H1 (cell line): ENCODE measurements at regions not wholly inside any gene's neighbourhood (a gene's known extent, or its start where the extent isn't known, plus 50 kb on each side); places are given as distances from the start of the nearest gene placed in this dataset.

Source experiments
- CTCF ChIA-PET: fragments of 300-600 bp; sonication (Branson Sonifier 250); formaldehyde crosslinking; loops from one replicate; lab custom pipeline; 2021; ENCODE audit not compliant: partially characterized antibody; lab: Charles Lee
- POLR2A ChIA-PET: fragments of 300-600 bp; sonication (Branson Sonifier 250); formaldehyde crosslinking; loops from one replicate; lab custom pipeline; 2021; ENCODE audit warnings: inconsistent platforms; ENCODE audit not compliant: partially characterized antibody; lab: Charles Lee
- DNase-seq, 2 experiments: peaks; one replicate each; pipeline versions ENCODE4 v3.0.0 to v3.0.0-alpha.2; 2010 to 2022; ENCODE audit warnings: low spot score in 2 of 2, low read depth in 1 of 2, mixed read lengths in 1 of 2
- FAIRE-seq: peaks from 2 replicates; lab custom pipeline; 2011; peaks lifted over from hg19 to GRCh38; lab: Jason Lieb, UNC
- H2AFZ ChIP-seq: 2 replicates; pipeline ENCODE4 v1.8.1; 2012; ENCODE audit warnings: low read length, inconsistent platforms
- H2AK5ac ChIP-seq: 2 replicates; pipeline ENCODE4 v1.6.1; 2013; ENCODE audit warnings: low read depth, low read length
- H2BK120ac ChIP-seq: replicated peaks from 2 replicates; pipeline ENCODE3; 2013; ENCODE audit warnings: low read depth, low read length, inconsistent platforms
- H2BK12ac ChIP-seq: 2 replicates; pipeline ENCODE4 v1.6.1; 2013; ENCODE audit warnings: low read depth, low read length
- H2BK15ac ChIP-seq: 2 replicates; pipeline ENCODE4 v1.6.1; 2013; ENCODE audit warnings: low read length
- H2BK20ac ChIP-seq: 2 replicates; pipeline ENCODE4 v1.6.1; 2013; ENCODE audit warnings: low read length
- H2BK5ac ChIP-seq: 2 replicates; pipeline ENCODE4 v1.6.1; 2013; ENCODE audit warnings: low read depth, low read length
- H3K14ac ChIP-seq: 2 replicates; pipeline ENCODE4 v1.6.1; 2013; ENCODE audit warnings: inconsistent platforms; ENCODE audit not compliant: insufficient read length
- H3K18ac ChIP-seq: 2 replicates; pipeline ENCODE4 v1.6.1; 2013; ENCODE audit warnings: low read length; ENCODE audit errors: extremely low read depth
- H3K23ac ChIP-seq: 2 replicates; pipeline ENCODE4 v1.6.1; 2013; ENCODE audit warnings: inconsistent platforms; ENCODE audit not compliant: insufficient read length
- H3K23me2 ChIP-seq: 2 replicates; pipeline ENCODE4 v1.6.1; 2013; ENCODE audit warnings: low read depth, low read length
- H3K27ac ChIP-seq: 2 replicates; pipeline ENCODE4 v1.6.1; 2011; ENCODE audit warnings: low read depth, low read length, inconsistent platforms
- H3K27me3 ChIP-seq, 4 experiments: replicated peaks in 1 of 4; 1 replicate in 1 of 4; 2 replicates in 3 of 4; pipeline versions ENCODE4 v1.6.1 to v1.8.1; 2011 to 2013; ENCODE audit warnings: low read length in 3 of 4, mild to moderate bottlenecking in 3 of 4, inconsistent platforms in 2 of 4, mixed read lengths in 2 of 4, moderate library complexity in 1 of 4; ENCODE audit not compliant: control insufficient read depth in 3 of 4, insufficient read depth in 3 of 4; ENCODE audit errors: extremely low read depth in 1 of 4
- H3K36me3 ChIP-seq, 4 experiments: 2 replicates each; pipeline versions ENCODE4 v1.6.1 to v1.8.1; 2011 to 2013; ENCODE audit warnings: mild to moderate bottlenecking in 4 of 4, low read length in 3 of 4, moderate library complexity in 2 of 4, control low read depth in 1 of 4, inconsistent platforms in 1 of 4; ENCODE audit not compliant: insufficient read depth in 4 of 4, control insufficient read depth in 2 of 4
- H3K4ac ChIP-seq: replicated peaks from 2 replicates; pipeline ENCODE3; 2013; ENCODE audit warnings: low read length, low read depth, mixed read lengths, inconsistent platforms; ENCODE audit not compliant: insufficient read length
- H3K4me1 ChIP-seq, 4 experiments: replicated peaks in 1 of 4; 1 replicate in 1 of 4; 2 replicates in 3 of 4; pipeline versions ENCODE4 v1.6.1 to v1.8.1; 2011 to 2013; ENCODE audit warnings: low read length in 3 of 4, inconsistent platforms in 2 of 4, mixed read lengths in 1 of 4; ENCODE audit not compliant: insufficient read depth in 4 of 4, control insufficient read depth in 3 of 4
- H3K4me2 ChIP-seq, 2 experiments: 2 replicates each; pipeline versions ENCODE4 v1.6.1 to v1.8.1; 2011 to 2013; ENCODE audit warnings: low read depth in 2 of 2, low read length in 2 of 2, control low read depth in 1 of 2, inconsistent platforms in 1 of 2, mild to moderate bottlenecking in 1 of 2; ENCODE audit not compliant: insufficient read depth in 1 of 2
- H3K4me3 ChIP-seq, 4 experiments: fragments of 200-600, 300-600 bp in 1 of 4; sonication (generic), shearing (Covaris generic), sonication (Bioruptor Twin) in 1 of 4; 2 replicates each; pipeline versions ENCODE4 v1.5.1 to v1.8.1; 2011 to 2016; ENCODE audit warnings: low read length in 4 of 4, low read depth in 3 of 4, control low read depth in 2 of 4, inconsistent platforms in 2 of 4, mild to moderate bottlenecking in 2 of 4, mixed read lengths in 1 of 4, moderate library complexity in 1 of 4; ENCODE audit not compliant: insufficient read depth in 2 of 4; ENCODE audit errors: extremely low read depth in 1 of 4
- H3K56ac ChIP-seq: replicated peaks from 2 replicates; pipeline ENCODE3; 2013; ENCODE audit warnings: low read depth, mild to moderate bottlenecking, mixed read lengths, low read length, inconsistent platforms; ENCODE audit not compliant: insufficient read length
- H3K79me1 ChIP-seq: 2 replicates; pipeline ENCODE4 v1.6.1; 2013; ENCODE audit warnings: low read depth, low read length, control low read depth
- H3K79me2 ChIP-seq, 2 experiments: 2 replicates each; pipeline versions ENCODE4 v1.6.1 to v1.8.1; 2012 to 2013; ENCODE audit warnings: low read length in 2 of 2, mild to moderate bottlenecking in 2 of 2, inconsistent platforms in 1 of 2; ENCODE audit not compliant: insufficient read depth in 2 of 2, control insufficient read depth in 1 of 2
- H3K9ac ChIP-seq, 4 experiments: replicated peaks in 1 of 4; 1 replicate in 1 of 4; 2 replicates in 3 of 4; pipeline versions ENCODE4 v1.6.1 to v1.8.1; 2011 to 2013; ENCODE audit warnings: low read depth in 3 of 4, low read length in 3 of 4, control low read depth in 2 of 4, mild to moderate bottlenecking in 2 of 4, moderate library complexity in 2 of 4, inconsistent platforms in 1 of 4; ENCODE audit errors: extremely low read depth in 1 of 4
- H3K9me3 ChIP-seq, 2 experiments: 2 replicates each; pipeline versions ENCODE4 v1.6.1 to v1.8.1; 2012 to 2013; ENCODE audit warnings: mild to moderate bottlenecking in 2 of 2, moderate library complexity in 2 of 2, control low read depth in 1 of 2, inconsistent platforms in 1 of 2, low read depth in 1 of 2, low read length in 1 of 2, mixed read lengths in 1 of 2; ENCODE audit not compliant: insufficient read depth in 2 of 2
- H4K20me1 ChIP-seq, 2 experiments: replicated peaks in 1 of 2; 2 replicates each; pipeline versions ENCODE3 to v1.8.1; 2011 to 2013; ENCODE audit warnings: inconsistent platforms in 2 of 2, low read length in 2 of 2, mild to moderate bottlenecking in 1 of 2; ENCODE audit not compliant: insufficient read depth in 2 of 2, control insufficient read depth in 1 of 2
- H4K5ac ChIP-seq: 2 replicates; pipeline ENCODE4 v1.6.1; 2013; ENCODE audit warnings: low read length, low read depth, mixed read lengths, inconsistent platforms; ENCODE audit not compliant: insufficient read length
- H4K8ac ChIP-seq: 2 replicates; pipeline ENCODE4 v1.8.0; 2013; ENCODE audit warnings: mild to moderate bottlenecking, moderate library complexity, low read length, inconsistent platforms; ENCODE audit not compliant: insufficient read depth; ENCODE audit errors: extremely low read depth
- H4K91ac ChIP-seq: replicated peaks from 2 replicates; pipeline ENCODE3; 2013; ENCODE audit warnings: low read length, mixed read lengths, inconsistent platforms; ENCODE audit not compliant: insufficient read length
- BRCA1 ChIP-seq: IDR thresholded peaks from 2 replicates; pipeline ENCODE4 v1.6.1; 2012; ENCODE audit warnings: low read depth, low read length, improper control_type of control experiment
- CHD1 ChIP-seq: IDR thresholded peaks from 2 replicates; pipeline ENCODE4 v1.6.1; 2012; ENCODE audit warnings: low read depth, low read length, improper control_type of control experiment
- CHD2 ChIP-seq: IDR thresholded peaks from 2 replicates; pipeline ENCODE4 v1.6.1; 2012; ENCODE audit warnings: low read length, improper control_type of control experiment
- HDAC6 ChIP-seq: IDR thresholded peaks from one replicate; pipeline ENCODE4 v1.7.1; 2012; ENCODE audit warnings: low read depth, mild to moderate bottlenecking, inconsistent platforms, low read length, moderate library complexity
- KDM4A ChIP-seq: IDR thresholded peaks from one replicate; pipeline ENCODE4 v1.7.1; 2012; ENCODE audit warnings: low read depth, mild to moderate bottlenecking, moderate library complexity, low read length, inconsistent platforms; ENCODE audit not compliant: severe bottlenecking
- MAFK ChIP-seq: IDR thresholded peaks from 2 replicates; pipeline ENCODE4 v1.6.1; 2012; ENCODE audit warnings: low read depth, mild to moderate bottlenecking, improper control_type of control experiment, low read length
- PHF8 ChIP-seq: fragments of 200-600 bp; sonication (generic); conservative IDR thresholded peaks from 2 replicates; pipeline ENCODE4 v1.7.1; 2012; ENCODE audit warnings: low read depth, mild to moderate bottlenecking, inconsistent platforms, low read length, moderate library complexity
- RNF2 ChIP-seq: fragments of 200-900, 300-1000 bp; sonication (generic); IDR thresholded peaks from 2 replicates; pipeline ENCODE4 v1.7.1; 2016; ENCODE audit warnings: borderline replicate concordance, low read depth, mild to moderate bottlenecking, antibody characterized with exemption, low read length; ENCODE audit not compliant: poor library complexity, severe bottlenecking; ENCODE audit errors: missing control alignments
- SAP30 ChIP-seq: fragments of 300-600 bp; sonication (generic); IDR thresholded peaks from 2 replicates; pipeline ENCODE4 v1.7.1; 2012; ENCODE audit warnings: low read length, moderate library complexity, mild to moderate bottlenecking, inconsistent platforms; ENCODE audit not compliant: insufficient read depth, insufficient replicate concordance
- SIN3A ChIP-seq, 2 experiments: IDR thresholded peaks in 1 of 2; conservative IDR thresholded peaks in 1 of 2; 2 replicates each; pipeline ENCODE4 v1.6.1; 2011 to 2012; ENCODE audit warnings: low read length in 2 of 2, improper control_type of control experiment in 1 of 2, low read depth in 1 of 2, mild to moderate bottlenecking in 1 of 2
- SIRT6 ChIP-seq: IDR thresholded peaks from one replicate; pipeline ENCODE4 v1.7.1; 2012; ENCODE audit warnings: low read length, inconsistent platforms
- SIX5 ChIP-seq: IDR thresholded peaks from 2 replicates; pipeline ENCODE4 v1.6.1; 2011; ENCODE audit warnings: mild to moderate bottlenecking, low read depth, low read length
- SP4 ChIP-seq: IDR thresholded peaks from 2 replicates; pipeline ENCODE4 v1.6.1; 2012; ENCODE audit warnings: low read length, inconsistent platforms
- TEAD4 ChIP-seq: IDR thresholded peaks from 2 replicates; pipeline ENCODE4 v1.6.1; 2012; ENCODE audit warnings: low read depth, low read length, inconsistent platforms, mixed read lengths
- WGBS, 2 experiments: shearing (Covaris generic) in 1 of 2; methylation state at CpG; one replicate each; pipeline versions ENCODE4 v1.1.6 to v1.1.7; 2013 to 2015; ENCODE audit warnings: low lambda C conversion rate in 2 of 2, mixed read lengths in 2 of 2, inconsistent platforms in 1 of 2, low coverage in 1 of 2, missing lambda C conversion rate in 1 of 2; ENCODE audit not compliant: insufficient replicate concordance in 2 of 2, insufficient coverage in 1 of 2, insufficient read length in 1 of 2; ENCODE audit errors: extremely low coverage in 1 of 2, missing lambda C conversion rate in 1 of 2; 5-methylcytosine and 5-hydroxymethylcytosine counted together
- TF ChIP-seq, protein P1 (sequence below): IDR thresholded peaks from 2 replicates; pipeline ENCODE4 v1.6.1; 2012; ENCODE audit warnings: inconsistent platforms

DNA sequence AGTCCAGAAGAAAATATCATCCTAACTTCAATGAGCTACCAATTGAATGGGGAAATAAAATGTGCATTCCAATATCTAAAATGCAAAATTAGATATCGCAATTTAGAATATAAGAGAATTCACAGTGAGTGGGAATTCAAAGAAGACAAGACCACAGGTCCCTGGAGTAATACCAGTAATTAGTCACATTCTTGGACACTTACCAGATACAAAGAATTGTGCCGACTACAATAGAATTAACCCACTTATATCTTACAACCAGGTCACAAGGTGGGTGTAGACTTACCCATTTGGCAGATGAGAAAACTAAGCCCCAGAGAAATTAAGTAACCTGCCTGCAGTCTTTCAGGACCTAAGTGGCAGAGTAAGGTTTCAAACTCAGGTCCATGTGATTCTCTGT lies 84.3 kb upstream of the C1QTNF7 start:
- Histone ChIP-seq H2BK120ac (no peak overlapping the region), H3K9me3 (no peaks in the 10 kb centered on the region), H3K9ac (no peak overlapping the region), H3K27ac (no peak overlapping the region), H3K4ac (no peak overlapping the region), H2BK5ac (no peak overlapping the region), H4K5ac (no peak overlapping the region), H3K23me2 (no peaks in the 10 kb centered on the region), H3K27me3 (no peaks in the 10 kb centered on the region; a peak in 1 of 7 replicates), H3K23ac (no peak overlapping the region), H3K4me1 (peaks cover 0 to 3% (median 0%) of the 10 kb centered on the region in 4 experiments; a peak in 1 of 7 replicates), H3K56ac (no peak overlapping the region), H4K20me1 (no peaks in the 10 kb centered on the region), H2BK12ac (no peak overlapping the region), H3K36me3 (no peaks in the 10 kb centered on the region), H3K4me2 (no peak overlapping the region), H2AK5ac (no peak overlapping the region), H2AFZ (no peak overlapping the region), H3K79me1 (no peaks in the 10 kb centered on the region), H3K18ac (no peak overlapping the region), H3K79me2 (no peaks in the 10 kb centered on the region), H3K4me3 (no peak overlapping the region), H3K14ac (no peak overlapping the region), H2BK20ac (no peak overlapping the region), H4K91ac (no peak overlapping the region), H2BK15ac (no peak overlapping the region), H4K8ac (no peak overlapping the region)
- DNase-seq (no peak), FAIRE-seq (no peak)
- no peak for TF ChIP-seq SIRT6
- TF ChIP-seq HDAC6, result no peak
- no peak for TF ChIP-seq CHD2
- TF ChIP-seq TEAD4, result no peak
- no peak for TF ChIP-seq SP4
- TF ChIP-seq RNF2, result no peak
- TF ChIP-seq PHF8, result no peak
- TF ChIP-seq, protein P1, sequence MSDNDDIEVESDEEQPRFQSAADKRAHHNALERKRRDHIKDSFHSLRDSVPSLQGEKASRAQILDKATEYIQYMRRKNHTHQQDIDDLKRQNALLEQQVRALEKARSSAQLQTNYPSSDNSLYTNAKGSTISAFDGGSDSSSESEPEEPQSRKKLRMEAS, result no peak
- no peak for TF ChIP-seq SIN3A (conservative IDR thresholded peaks at IDR 0.05 in 1 of 2, IDR thresholded peaks at IDR 0.05 in 1 of 2; ENCODE audit: low read depth in 1 of 2, low read length in 2 of 2)
- TF ChIP-seq SIX5, result no peak
- TF ChIP-seq BRCA1, result no peak
- TF ChIP-seq SAP30, result no peak
- no peak for TF ChIP-seq KDM4A
- TF ChIP-seq CHD1, result no peak
- no peak for TF ChIP-seq MAFK
- WGBS, 2 experiments, result 45% methylated on average over 2 of the region's 2 CpGs; no CpG with 5 or more reads in 1 of the 2 experiments
- CTCF ChIA-PET, result no interaction called here
- POLR2A ChIA-PET, result no interaction called here
